Heart left ventricle (tissue), 13 donors: ENCODE measurements at regions not wholly inside any gene's neighbourhood (a gene's known extent, or its start where the extent isn't known, plus 50 kb on each side); places are given as distances from the start of the nearest gene placed in this dataset.

Source experiments
- CTCF ChIP-seq, 12 donors: fragments of 200-600 bp; sonication (generic) in 4 of 12; IDR thresholded peaks; one replicate each; pipeline versions ENCODE4 v1.5.0 to v1.8.0; 2018 to 2022; ENCODE audit warnings: antibody characterized with exemption in 12 of 12, mild to moderate bottlenecking in 5 of 12
- POLR2A ChIP-seq, 2 donors: fragments of 450-650 bp; IDR thresholded peaks; one replicate each; pipeline ENCODE4 v1.6.1; 2017; ENCODE audit warnings: antibody characterized with exemption in 2 of 2, mild to moderate bottlenecking in 2 of 2, moderate library complexity in 2 of 2
- donor health status: ischemic (EF 13 %, LVEDD 7.1; RV severe dilation, severe dysfunction).
- donor health status: DM: no; HTN: yes; CAD: no.
- donor health status: DM: no; HTN: no; CAD: no.
- donor health status: ischemic (EF 25% LVEDD 6.9; RV normal size, moderate dysfunction).
- donor health status: ischemic (EF 25% LVEDD 5.7; RV mildly dilated, moderate dysfunction).
- donor health status: ischemic (EF 35%, LVEDD 5.7; RV mildly dilated, moderate dysfunction).
- donor health status: nonischemic (EF 11% LVEDD 7.7; RV severe dilation, severe dysfunction).
- donor health status: DM: yes; HTN: yes; CAD: no.
- donor health status: PGD.
- donor health status: ischemic (EF 29% LVEDD 5.4; RV normal size, mild dysfunction).
- donor health status: nonischemic (EF 23%, LVEDD 6.1; RV moderate dilation, normal function).

- TF ChIP-seq CTCF (IDR thresholded peaks at IDR 0.05), result no peak
- no peak for TF ChIP-seq POLR2A (IDR thresholded peaks at IDR 0.05)
Observed at GRCh38 chr16:72664056-72664508, 383.8 kb downstream of the ZFHX3 start.
